Renal cortical epithelial cell (primary cell): ENCODE measurements at regions not wholly inside any gene's neighbourhood (a gene's known extent, or its start where the extent isn't known, plus 50 kb on each side); places are given as distances from the start of the nearest gene placed in this dataset.
A peak's percentile ranks its signal among the peaks of the same experiment; 100 is the strongest.
"Not testable (repeated sequence)": the region's sequence is repeated elsewhere in the genome, so short reads cannot be mapped to it uniquely, and the experiment has no call there.

ENCODE experiments used
- DNase-seq: peaks from one replicate; pipeline ENCODE4 v3.0.0-alpha.2; 2011; ENCODE audit warnings: low read depth

- DNase-seq: peak; percentile 92
Observed at GRCh38 chr4:156322592-156322991, 368.9 kb upstream of the CTSO start.

- peak; percentile 67 for DNase-seq
Observed at GRCh38 chr4:156321203-156321602, 367.5 kb upstream of the CTSO start.

- no peak for DNase-seq
Observed at GRCh38 chr4:156313497-156313896, 359.8 kb upstream of the CTSO start.

- DNase-seq: peak; percentile 52
Observed at GRCh38 chr4:156312261-156312847, 358.7 kb upstream of the CTSO start.

GRCh38 chr4:156309031-156309430, 355.4 kb upstream of the CTSO start:
- no peak for DNase-seq

GRCh38 chr4:156303708-156304107, 350.0 kb upstream of the CTSO start:
- DNase-seq: no peak

GRCh38 chr4:156298230-156298629, 344.6 kb upstream of the CTSO start:
- peak; percentile 97 for DNase-seq

- DNase-seq: peak; percentile 23
Observed at GRCh38 chr4:156295676-156296195, 342.1 kb upstream of the CTSO start.

GRCh38 chr4:156294577-156294976, 340.9 kb upstream of the CTSO start:
- DNase-seq: peak; percentile 89

GRCh38 chr4:156293657-156294297, 340.1 kb upstream of the CTSO start:
- peak; percentile 50 for DNase-seq

GRCh38 chr4:156291317-156291716, 337.7 kb upstream of the CTSO start:
- peak; percentile 16 for DNase-seq

GRCh38 chr4:156290811-156291210, 337.1 kb upstream of the CTSO start:
- no peak for DNase-seq

GRCh38 chr4:156290026-156290425, 336.4 kb upstream of the CTSO start:
- not testable (repeated sequence) for DNase-seq

- no peak for DNase-seq
Observed at GRCh38 chr4:156280686-156281085, 327.0 kb upstream of the CTSO start.

- DNase-seq: no peak
Observed at GRCh38 chr4:156265407-156265806, 311.7 kb upstream of the CTSO start.

GRCh38 chr4:156261230-156261629, 307.6 kb upstream of the CTSO start:
- DNase-seq: no peak

GRCh38 chr4:156255230-156256007, 301.8 kb upstream of the CTSO start:
- DNase-seq: peak; percentile 2

GRCh38 chr4:156252358-156252921, 298.8 kb upstream of the CTSO start:
- peak; percentile 65 for DNase-seq

- no peak for DNase-seq
Observed at GRCh38 chr4:156251373-156252065, 297.9 kb upstream of the CTSO start.

- no peak for DNase-seq
Observed at GRCh38 chr4:156248917-156249316, 295.3 kb upstream of the CTSO start.

GRCh38 chr4:156247470-156247869, 293.8 kb upstream of the CTSO start:
- no peak for DNase-seq

- no peak for DNase-seq
Observed at GRCh38 chr4:156243015-156243414, 289.3 kb upstream of the CTSO start.
